Cardiac muscle cell (in vitro differentiated cells and primary cell): ENCODE measurements at regions not wholly inside any gene's neighbourhood (a gene's known extent, or its start where the extent isn't known, plus 50 kb on each side); places are given as distances from the start of the nearest gene placed in this dataset.

Experiments used
- DNase-seq, 2 donors: peaks; one replicate each; pipeline versions ENCODE4 v3.0.0 to v3.0.0-alpha.2; 2010 to 2017; ENCODE audit warnings: low read depth in 1 of 2, low spot score in 1 of 2
- H3K27ac ChIP-seq: fragments of 200-600 bp; sonication (generic); 2 replicates; pipeline ENCODE4 v1.5.1; 2016
- H3K27me3 ChIP-seq: fragments of 200-600 bp; sonication (generic); 2 replicates; pipeline ENCODE4 v1.6.0; 2016; ENCODE audit warnings: control low read depth
- H3K36me3 ChIP-seq: fragments of 200-600 bp; sonication (generic); 2 replicates; pipeline ENCODE4 v1.5.1; 2016; ENCODE audit warnings: control low read depth
- H3K4me1 ChIP-seq: fragments of 200-600 bp; sonication (generic); 2 replicates; pipeline ENCODE4 v1.8.1; 2017; ENCODE audit warnings: low read depth, mild to moderate bottlenecking, mixed run types
- H3K4me3 ChIP-seq: fragments of 200-600 bp; sonication (generic); 2 replicates; pipeline ENCODE4 v1.5.1; 2016; ENCODE audit warnings: mild to moderate bottlenecking
- H3K9me3 ChIP-seq: fragments of 200-600 bp; sonication (generic); 2 replicates; pipeline ENCODE4 v1.5.1; 2017; ENCODE audit warnings: low read depth, mild to moderate bottlenecking, control low read depth
- CTCF ChIP-seq: IDR thresholded peaks from 2 replicates; pipeline ENCODE4 v1.5.1; 2012; ENCODE audit warnings: low read depth, mild to moderate bottlenecking, low read length

GRCh38 chr2:221780281-221780688, 208.2 kb upstream of the EPHA4 start:
- H3K4me3 ChIP-seq: no peak overlapping the region
- no peaks in the 10 kb centered on the region for H3K9me3 ChIP-seq
- peak in 1 of 2 donors; percentile 3 for DNase-seq
- H3K27ac ChIP-seq: no peak overlapping the region
- H3K36me3 ChIP-seq: no peaks in the 10 kb centered on the region
- no peak for TF ChIP-seq CTCF
- peaks cover 10% of the 10 kb centered on the region for H3K4me1 ChIP-seq
- H3K27me3 ChIP-seq: no peaks in the 10 kb centered on the region

- no peaks in the 10 kb centered on the region for H3K9me3 ChIP-seq
- H3K27me3 ChIP-seq: no peaks in the 10 kb centered on the region
- TF ChIP-seq CTCF: no peak
- no peaks in the 10 kb centered on the region for H3K36me3 ChIP-seq
- peak in 1 of 2 donors; percentile 24 for DNase-seq
- no peak overlapping the region for H3K27ac ChIP-seq
- H3K4me3 ChIP-seq: no peak overlapping the region
- H3K4me1 ChIP-seq: peaks cover 15% of the 10 kb centered on the region
These were observed 207.5 kb upstream of the EPHA4 start for GRCh38 chr2:221779614-221780067.

GRCh38 chr2:221778025-221778424, 205.9 kb upstream of the EPHA4 start:
- Histone ChIP-seq H3K36me3 (no peaks in the 10 kb centered on the region), H3K9me3 (no peaks in the 10 kb centered on the region), H3K27ac (no peak overlapping the region), H3K4me1 (peaks cover 16% of the 10 kb centered on the region), H3K27me3 (no peaks in the 10 kb centered on the region), H3K4me3 (no peak overlapping the region)
- no peak for DNase-seq
- TF ChIP-seq CTCF: no peak

- peaks cover 16% of the 10 kb centered on the region for H3K4me1 ChIP-seq
- no peak for TF ChIP-seq CTCF
- H3K4me3 ChIP-seq: no peak overlapping the region
- H3K27ac ChIP-seq: no peak overlapping the region
- H3K9me3 ChIP-seq: no peaks in the 10 kb centered on the region
- H3K36me3 ChIP-seq: no peaks in the 10 kb centered on the region
- no peaks in the 10 kb centered on the region for H3K27me3 ChIP-seq
- DNase-seq: no peak
These were observed 205.0 kb upstream of the EPHA4 start for GRCh38 chr2:221777119-221777518.

GRCh38 chr2:221775096-221775495, 203.0 kb upstream of the EPHA4 start:
- H3K4me3 ChIP-seq: no peak overlapping the region
- H3K27me3 ChIP-seq: no peaks in the 10 kb centered on the region
- H3K27ac ChIP-seq: no peak overlapping the region
- TF ChIP-seq CTCF: no peak
- H3K36me3 ChIP-seq: no peaks in the 10 kb centered on the region
- H3K4me1 ChIP-seq: peaks cover 7% of the 10 kb centered on the region
- H3K9me3 ChIP-seq: no peaks in the 10 kb centered on the region
- DNase-seq: no peak

GRCh38 chr2:221774136-221774535, 202.0 kb upstream of the EPHA4 start:
- no peak for DNase-seq
- Histone ChIP-seq H3K9me3 (no peaks in the 10 kb centered on the region), H3K27ac (no peak overlapping the region), H3K4me1 (peaks cover 6% of the 10 kb centered on the region), H3K36me3 (no peaks in the 10 kb centered on the region), H3K4me3 (no peak overlapping the region), H3K27me3 (no peaks in the 10 kb centered on the region)
- TF ChIP-seq CTCF: no peak
